ENCODE measurements at regions not wholly inside any gene's neighbourhood (a gene's known extent, or its start where the extent isn't known, plus 50 kb on each side); places are given as distances from the start of the nearest gene placed in this dataset.

DNA sequence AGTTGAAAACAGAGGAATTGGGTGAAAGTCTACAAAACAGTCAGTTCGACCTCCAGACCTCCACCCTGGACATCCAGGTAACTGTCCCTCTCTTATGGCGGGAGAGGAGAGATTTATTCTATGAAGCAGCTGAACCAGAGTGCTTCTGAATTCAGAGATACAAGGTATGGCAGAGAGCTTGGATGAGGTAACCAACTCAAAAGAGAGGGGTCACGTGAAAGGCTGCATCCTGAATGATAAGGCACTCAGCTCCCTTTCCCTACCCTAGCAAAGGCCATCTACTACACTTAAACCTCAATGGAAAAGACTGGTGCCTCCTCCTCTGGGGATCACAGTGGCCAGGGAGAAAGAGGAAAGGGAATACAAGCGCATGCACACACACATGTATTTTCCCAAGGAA, 88.4 kb upstream of the KCNA3 start:
- no peak for DNase-seq

GRCh38 chr1:110760321-110760720, 85.6 kb upstream of the KCNA3 start:
- DNase-seq = no peak

DNA sequence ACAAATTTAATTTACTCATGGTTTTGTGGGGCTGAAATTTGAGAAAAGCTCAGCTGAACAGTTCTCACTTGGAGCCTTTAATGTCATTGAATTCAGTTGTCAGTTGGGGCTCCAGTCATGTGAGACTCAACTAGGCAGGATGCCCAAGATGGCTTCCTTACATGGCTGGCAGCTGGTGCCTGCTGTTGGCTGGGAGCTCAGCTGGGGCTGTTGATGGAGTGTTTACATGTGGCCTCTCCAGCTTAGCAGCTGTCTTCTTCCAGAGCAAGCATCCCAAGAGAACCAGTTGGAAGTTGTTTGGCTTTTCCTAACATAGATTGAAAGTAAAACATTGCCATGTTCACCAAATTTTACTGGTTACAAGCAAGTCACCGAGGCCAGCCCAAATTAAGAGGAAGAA, 81.8 kb upstream of the KCNA3 start:
- no peak for DNase-seq

- no peak for DNase-seq
Observed at GRCh38 chr1:110752941-110753725, 78.4 kb upstream of the KCNA3 start.

DNA sequence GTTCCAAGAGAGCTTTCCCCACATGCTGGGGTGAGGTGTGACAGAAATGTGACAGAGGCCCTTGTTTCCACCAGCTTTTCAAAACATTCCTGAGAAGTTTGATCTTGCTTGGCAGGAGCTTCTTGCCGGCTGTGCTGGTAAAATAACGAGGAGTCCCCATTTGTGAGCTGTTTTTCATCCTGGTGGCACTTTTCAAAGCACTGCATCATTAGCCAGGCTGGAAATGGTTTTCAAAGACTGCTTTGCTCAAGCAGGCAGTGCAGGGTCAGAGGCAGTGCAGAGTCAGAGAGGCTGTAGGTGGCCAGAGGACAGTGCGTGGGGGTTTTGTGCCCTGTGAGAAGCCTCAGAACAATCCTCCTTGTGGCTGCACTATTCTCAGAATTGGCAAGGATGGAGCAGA, 75.8 kb upstream of the KCNA3 start:
- no peak for DNase-seq

DNA sequence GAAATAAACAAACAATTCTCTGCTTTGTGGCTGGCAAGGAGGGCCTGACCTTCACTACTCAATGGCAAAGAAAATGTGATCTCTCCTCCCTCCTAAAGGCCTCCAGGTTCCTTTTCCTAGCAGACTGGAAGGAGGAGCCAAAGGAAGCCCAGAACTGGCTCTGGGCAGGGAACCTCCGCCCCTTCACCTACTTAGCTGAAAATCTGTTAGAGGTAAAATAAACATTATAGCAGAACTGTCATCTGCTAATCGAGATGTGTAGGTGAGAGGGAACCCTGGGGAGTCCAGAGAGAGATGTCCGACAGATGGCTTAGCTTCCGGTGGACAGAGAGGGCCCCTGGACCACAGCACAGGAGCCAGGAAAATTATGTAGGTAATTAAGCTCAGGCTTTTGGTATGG, 75.2 kb upstream of the KCNA3 start:
- no peak for DNase-seq

GRCh38 chr1:110746644-110747259, 72.0 kb upstream of the KCNA3 start:
- peak; percentile 57 to 69 for DNase-seq

DNA sequence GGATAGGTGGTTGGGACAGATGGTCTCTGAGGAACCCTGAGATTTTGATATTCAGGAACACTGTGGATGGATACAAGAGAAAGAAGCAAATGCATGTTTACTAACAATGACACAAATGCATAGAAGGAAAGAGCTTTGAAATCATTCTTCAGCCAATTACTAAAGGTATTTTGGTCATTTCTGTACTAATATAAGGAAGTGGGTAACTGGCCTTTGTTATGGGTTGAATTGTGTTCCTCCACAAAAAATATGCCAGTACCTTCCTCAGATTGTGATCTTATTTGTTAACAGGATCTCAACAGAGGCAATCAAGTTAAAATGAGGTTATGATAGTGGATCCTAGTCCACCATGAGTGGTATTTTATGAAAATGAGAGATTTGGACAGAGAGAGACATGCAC, 68.7 kb upstream of the KCNA3 start:
- no peak for DNase-seq

DNA sequence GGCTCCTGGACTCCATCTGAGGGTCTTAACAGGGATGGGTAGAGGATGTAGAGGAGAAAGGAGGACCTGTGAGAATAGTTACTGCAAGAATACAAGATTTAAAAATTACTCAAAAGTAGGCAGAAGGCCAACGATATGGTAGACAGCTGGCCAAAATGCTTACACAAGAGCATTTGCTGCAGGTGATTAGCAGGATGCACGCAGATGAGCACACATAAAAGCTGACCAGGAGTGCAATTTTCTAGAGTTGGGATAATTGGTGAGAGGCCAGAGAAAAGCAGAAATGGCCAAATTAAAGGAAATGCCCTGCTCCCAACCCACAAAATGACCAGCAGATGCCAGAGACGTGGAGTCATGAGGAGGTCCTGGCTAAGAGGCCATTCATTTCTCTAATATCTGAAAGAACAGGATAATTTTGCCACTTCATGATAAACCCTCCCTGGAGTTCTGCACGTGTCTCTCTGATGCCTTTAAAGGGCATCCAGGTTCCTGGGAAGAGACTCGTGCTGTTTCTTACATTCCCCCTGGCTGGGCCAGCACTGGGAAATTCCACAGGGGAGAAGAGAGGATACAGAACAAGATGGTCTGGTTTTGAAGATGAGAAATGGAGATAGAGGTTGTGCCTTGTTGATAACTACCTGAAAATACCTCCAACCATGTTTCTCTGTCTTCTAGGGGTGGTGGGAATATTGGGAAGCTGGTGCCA, 62.3 kb upstream of the KCNA3 start:
- DNase-seq = no peak

DNA sequence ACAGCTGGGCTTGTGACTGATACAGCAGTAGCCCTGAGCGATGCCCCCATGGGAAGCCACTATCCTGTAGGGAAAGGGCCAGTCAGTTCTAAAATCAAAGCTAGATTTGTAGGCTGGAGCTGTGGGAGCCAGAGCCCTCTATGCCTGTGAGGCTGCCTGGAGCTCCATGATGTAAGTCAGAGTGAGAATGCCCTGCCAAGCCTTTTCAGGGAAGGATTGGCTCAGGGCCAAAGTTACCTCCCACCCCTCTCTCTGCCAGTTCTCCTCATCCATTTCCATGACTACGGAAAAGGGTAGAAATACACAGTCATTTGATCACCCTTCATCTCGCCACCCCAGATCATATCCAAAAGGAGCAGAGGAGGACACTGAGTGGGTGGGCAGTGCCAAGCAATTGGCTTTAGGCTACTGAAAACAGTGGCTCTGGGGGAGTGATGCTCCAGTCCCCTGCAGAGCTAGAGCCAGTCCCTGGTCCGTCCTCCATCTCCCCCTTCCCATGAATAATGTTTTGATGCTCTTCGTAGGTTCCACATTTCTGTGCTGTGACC, 59.5 kb upstream of the KCNA3 start:
- DNase-seq = no peak

GRCh38 chr1:110731529-110731928, 56.8 kb upstream of the KCNA3 start:
- DNase-seq = no peak

DNA sequence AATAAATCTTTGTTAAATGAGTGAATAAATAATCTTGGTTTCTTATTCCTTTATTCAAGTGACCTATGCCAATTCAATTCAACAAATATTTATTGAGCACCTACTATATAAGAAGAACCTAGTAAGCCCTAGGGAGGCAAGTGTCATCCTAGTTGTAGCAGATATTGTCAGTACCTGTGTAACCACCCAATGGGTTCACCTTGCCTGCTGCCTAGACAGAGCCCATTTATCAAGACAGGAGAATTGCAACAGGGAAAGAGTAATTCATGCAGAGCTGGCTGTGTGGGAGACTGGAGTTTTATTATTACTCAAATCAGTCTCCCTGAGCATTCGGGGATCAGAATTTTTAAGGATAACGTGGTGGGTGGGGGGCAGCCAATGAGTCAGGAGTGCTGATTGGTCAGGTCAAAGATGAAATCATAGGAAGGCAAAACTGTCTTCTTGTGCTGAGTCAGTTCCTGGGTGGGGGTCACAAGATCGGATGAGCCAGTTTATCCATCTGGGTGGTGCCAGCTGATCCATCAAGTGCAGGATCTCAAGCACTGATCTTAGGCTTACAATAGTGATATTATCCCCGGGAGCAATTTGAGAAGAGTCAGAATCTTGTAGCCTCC, 53.8 kb upstream of the KCNA3 start:
- peak in 1 of 2 experiments; percentile 20 for DNase-seq

- no peak for DNase-seq
Observed at GRCh38 chr1:110727246-110727645, 52.5 kb upstream of the KCNA3 start.

DNA sequence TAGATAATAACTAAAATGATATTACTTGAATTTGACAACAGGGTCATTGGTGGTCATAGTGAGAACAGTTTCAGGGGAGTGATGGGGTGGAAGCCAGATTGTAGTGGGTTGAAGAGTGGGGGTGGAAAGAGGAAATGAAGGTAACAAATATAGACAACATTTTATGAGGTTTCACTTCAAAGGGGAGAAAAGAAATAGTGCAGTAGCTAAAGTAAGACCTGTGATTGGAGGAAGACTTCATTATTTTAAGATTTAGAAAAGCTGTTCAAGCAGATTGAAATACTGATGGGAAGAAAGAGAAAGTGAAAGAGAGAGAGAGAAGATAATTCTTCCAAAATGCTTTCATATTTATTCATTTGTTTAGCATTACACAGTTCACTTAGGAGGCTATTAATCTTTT, 52.0 kb upstream of the KCNA3 start:
- DNase-seq = no peak

All from activated CD4-positive, alpha-beta T cell treated with anti-CD3 and anti-CD28 coated beads, Interleukin-2, amount 50 U/mL, for 48 hours (primary cell).